ENCODE measurements at regions not wholly inside any gene's neighbourhood (a gene's known extent, or its start where the extent isn't known, plus 50 kb on each side); places are given as distances from the start of the nearest gene placed in this dataset.

DNA sequence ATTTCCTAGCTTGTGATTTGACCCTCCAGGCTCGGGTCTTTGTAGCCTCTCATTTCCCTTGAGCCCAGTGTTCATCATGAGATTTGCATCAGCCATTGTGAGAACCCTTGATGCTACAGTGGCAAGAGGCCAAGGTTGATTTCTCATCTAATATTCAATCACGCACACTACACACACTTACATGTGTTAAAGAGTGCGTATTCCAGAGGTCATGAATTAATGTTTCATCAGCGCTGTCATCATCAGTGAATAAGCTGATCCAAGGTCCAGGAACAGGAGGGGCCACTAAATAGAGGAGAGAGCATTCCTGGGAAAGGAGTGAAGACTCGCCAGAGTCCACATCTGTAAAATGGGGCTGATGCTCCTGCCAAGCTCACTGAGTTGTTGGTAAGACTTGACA is 276.1 kb upstream of the SIX2 start:
- in situ Hi-C loops (cut with MboI; ENCODE audit: low sequenced_read_pairs, unreplicated experiment) = no loop called here
- TF ChIP-seq, protein P1, sequence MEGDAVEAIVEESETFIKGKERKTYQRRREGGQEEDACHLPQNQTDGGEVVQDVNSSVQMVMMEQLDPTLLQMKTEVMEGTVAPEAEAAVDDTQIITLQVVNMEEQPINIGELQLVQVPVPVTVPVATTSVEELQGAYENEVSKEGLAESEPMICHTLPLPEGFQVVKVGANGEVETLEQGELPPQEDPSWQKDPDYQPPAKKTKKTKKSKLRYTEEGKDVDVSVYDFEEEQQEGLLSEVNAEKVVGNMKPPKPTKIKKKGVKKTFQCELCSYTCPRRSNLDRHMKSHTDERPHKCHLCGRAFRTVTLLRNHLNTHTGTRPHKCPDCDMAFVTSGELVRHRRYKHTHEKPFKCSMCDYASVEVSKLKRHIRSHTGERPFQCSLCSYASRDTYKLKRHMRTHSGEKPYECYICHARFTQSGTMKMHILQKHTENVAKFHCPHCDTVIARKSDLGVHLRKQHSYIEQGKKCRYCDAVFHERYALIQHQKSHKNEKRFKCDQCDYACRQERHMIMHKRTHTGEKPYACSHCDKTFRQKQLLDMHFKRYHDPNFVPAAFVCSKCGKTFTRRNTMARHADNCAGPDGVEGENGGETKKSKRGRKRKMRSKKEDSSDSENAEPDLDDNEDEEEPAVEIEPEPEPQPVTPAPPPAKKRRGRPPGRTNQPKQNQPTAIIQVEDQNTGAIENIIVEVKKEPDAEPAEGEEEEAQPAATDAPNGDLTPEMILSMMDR (IDR thresholded peaks at IDR 0.05; ENCODE audit: borderline replicate concordance, control extremely low read depth, extremely low read depth, insufficient read depth, missing control alignments) = no peak

DNA sequence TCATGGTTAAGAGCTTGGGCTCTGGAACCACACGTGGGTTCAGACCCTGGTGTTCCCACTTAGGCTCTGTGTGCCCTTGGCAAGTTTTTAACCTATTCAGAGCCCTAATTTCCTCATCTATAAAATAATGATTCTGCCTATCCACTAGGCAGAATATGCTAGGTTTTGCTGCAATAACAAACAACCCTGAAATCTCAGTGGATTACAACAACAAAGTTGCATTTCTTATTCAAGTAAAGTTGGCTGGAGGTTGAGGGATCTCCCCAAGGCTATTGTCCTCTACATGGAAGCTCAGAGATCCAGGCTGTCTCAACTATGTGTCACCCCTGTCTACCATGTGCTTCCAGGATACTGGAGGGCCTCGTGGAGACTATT is 275.4 kb upstream of the SIX2 start:
- DNase-seq (ENCODE audit: low spot score) = no peak
- in situ Hi-C loops (cut with MboI; ENCODE audit: low sequenced_read_pairs, unreplicated experiment) = no loop called here
- TF ChIP-seq, protein P1 (IDR thresholded peaks at IDR 0.05; ENCODE audit: borderline replicate concordance, control extremely low read depth, extremely low read depth, insufficient read depth, missing control alignments) = no peak

More for the DNA sequence above, 276.1 kb upstream of the SIX2 start:
- no peak for DNase-seq (ENCODE audit: low spot score)

DNA sequence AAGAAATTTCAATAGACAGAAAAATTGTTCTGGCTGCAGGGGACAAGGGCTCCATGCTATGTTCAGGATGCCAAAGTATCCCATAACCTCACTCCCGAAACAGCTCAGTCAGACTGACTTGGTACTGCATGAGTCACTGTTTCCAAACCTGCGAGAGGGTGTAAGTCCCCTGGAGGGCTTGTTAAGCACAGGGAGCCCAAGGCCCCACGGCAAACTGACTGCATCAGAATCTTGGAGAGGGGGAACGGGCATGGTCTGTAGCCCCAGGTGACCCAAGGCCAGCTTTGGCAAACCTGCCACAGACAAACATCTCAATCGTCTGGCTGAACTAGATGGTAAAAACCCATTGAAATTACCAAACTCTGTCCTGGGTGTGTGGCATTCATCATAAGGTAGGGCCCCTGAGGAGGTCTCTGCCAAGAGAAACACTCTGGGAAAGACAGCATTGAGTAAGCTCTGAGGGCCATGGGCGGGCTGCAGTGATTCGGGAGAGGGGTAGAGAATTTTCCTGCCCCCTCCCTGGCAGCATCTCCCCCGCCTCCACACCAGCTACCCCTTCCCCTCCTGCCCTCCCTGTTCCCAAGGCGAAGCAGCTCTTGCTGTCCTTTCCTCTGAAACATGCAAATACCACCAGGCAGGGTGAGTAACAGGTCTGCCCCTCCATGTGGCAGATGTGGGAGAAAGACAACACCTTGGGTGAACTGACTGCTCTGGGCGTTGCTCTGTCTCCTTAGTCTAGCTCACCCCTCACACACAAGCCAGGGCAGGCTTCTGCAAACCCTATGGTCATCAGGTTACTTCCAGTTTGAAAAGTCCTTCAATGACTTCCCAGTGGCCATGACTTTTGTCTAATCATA is 274.7 kb upstream of the SIX2 start:
- DNase-seq (ENCODE audit: low spot score) = no peak
- in situ Hi-C loops (cut with MboI; ENCODE audit: low sequenced_read_pairs, unreplicated experiment) = no loop called here
- TF ChIP-seq, protein P1 (IDR thresholded peaks at IDR 0.05; ENCODE audit: borderline replicate concordance, control extremely low read depth, extremely low read depth, insufficient read depth, missing control alignments) = no peak

DNA sequence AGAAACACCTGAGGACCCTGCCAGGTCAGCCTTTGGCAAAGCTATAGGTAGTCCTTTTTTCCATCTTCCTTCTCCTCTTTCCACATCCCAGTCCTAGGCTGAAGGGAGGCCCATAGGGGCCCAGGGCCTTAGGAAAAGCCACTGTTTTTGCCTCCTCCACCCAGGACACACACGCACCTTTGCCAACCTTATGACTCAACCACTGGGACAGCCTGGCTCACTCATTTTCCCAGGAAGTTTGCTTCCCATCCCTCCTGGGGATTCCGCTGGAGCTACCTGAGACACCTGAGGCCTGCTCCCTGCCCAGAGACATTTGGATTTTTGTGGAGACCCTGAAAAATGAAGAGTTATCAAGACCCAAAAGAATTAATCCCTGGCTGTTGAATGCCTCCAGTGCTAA is 273.4 kb upstream of the SIX2 start:
- no peak for DNase-seq (ENCODE audit: low spot score)
- TF ChIP-seq, protein P1 (IDR thresholded peaks at IDR 0.05; ENCODE audit: borderline replicate concordance, control extremely low read depth, extremely low read depth, insufficient read depth, missing control alignments) = no peak
- in situ Hi-C loops (cut with MboI; ENCODE audit: low sequenced_read_pairs, unreplicated experiment) = no loop called here

DNA sequence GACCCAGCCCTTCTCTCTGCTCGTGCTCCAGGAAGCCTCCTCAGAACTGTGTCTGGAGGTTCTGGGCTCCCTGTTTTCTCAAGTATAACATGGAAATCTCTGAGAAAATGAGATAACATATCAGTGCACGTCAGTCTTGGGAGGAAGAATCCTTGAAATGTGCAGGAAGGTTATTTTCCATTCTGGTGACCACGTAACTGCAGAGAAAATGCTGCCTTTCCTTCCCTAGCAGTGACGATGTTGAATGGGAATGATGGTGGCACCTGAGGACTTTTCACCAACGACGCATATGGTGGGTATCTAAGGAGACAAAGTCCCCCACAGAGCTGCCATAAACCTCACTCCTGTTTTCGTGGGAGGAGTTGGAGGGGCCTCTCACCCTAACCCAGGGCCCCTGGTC is 272.1 kb upstream of the SIX2 start:
- DNase-seq (ENCODE audit: low spot score) = no peak
- in situ Hi-C loops (cut with MboI; ENCODE audit: low sequenced_read_pairs, unreplicated experiment) = no loop called here
- TF ChIP-seq, protein P1 (IDR thresholded peaks at IDR 0.05; ENCODE audit: borderline replicate concordance, control extremely low read depth, extremely low read depth, insufficient read depth, missing control alignments) = no peak

DNA sequence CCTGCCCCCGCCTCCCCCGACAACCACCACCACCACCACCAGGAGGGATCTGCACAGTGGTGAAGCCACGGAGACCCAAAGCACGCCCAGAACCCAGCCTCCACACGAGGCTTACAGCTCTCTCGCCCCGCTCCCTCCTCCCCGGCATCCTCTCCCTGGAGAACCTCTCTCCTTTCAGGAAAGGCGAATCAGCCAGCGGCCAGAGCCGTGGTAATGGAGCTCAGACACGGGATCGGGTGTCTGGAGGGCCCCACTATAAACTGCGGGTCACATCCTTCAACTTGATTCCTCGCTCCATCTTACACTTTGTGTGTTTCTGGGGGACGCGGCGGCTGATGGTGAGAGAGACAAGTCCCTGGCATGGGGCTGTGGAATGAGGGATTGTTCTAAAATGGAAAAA is 271.5 kb upstream of the SIX2 start:
- no peak for DNase-seq (ENCODE audit: low spot score)
- TF ChIP-seq, protein P1 (IDR thresholded peaks at IDR 0.05; ENCODE audit: borderline replicate concordance, control extremely low read depth, extremely low read depth, insufficient read depth, missing control alignments) = no peak
- in situ Hi-C loops (cut with MboI; ENCODE audit: low sequenced_read_pairs, unreplicated experiment) = no loop called here
